OCI-LY1 (cell line): ENCODE measurements at regions not wholly inside any gene's neighbourhood (a gene's known extent, or its start where the extent isn't known, plus 50 kb on each side); places are given as distances from the start of the nearest gene placed in this dataset.

ENCODE experiments used
- H2AFZ ChIP-seq: fragments of 200-600 bp; sonication (generic), shearing (Covaris generic); 2 replicates; pipeline ENCODE4 v1.6.0; 2014; ENCODE audit warnings: antibody characterized with exemption, mild to moderate bottlenecking, low read length
- H3F3A ChIP-seq: fragments of 200-600 bp; sonication (generic), shearing (Covaris generic); 2 replicates; pipeline ENCODE4 v1.6.0; 2014; ENCODE audit warnings: mild to moderate bottlenecking, antibody characterized with exemption, low read length, moderate library complexity; ENCODE audit not compliant: insufficient read depth
- H3K27ac ChIP-seq: fragments of 200-600 bp; sonication (generic); 2 replicates; pipeline ENCODE4 v1.5.1; 2014; ENCODE audit warnings: low read length, mixed run types, mild to moderate bottlenecking, low read depth; ENCODE audit not compliant: poor library complexity, severe bottlenecking
- H3K27me3 ChIP-seq: fragments of 200-600 bp; sonication (generic); 2 replicates; pipeline ENCODE4 v1.6.0; 2014; ENCODE audit warnings: antibody characterized with exemption, mild to moderate bottlenecking, low read length, moderate library complexity; ENCODE audit not compliant: insufficient read depth
- H3K36me3 ChIP-seq: fragments of 200-600 bp; sonication (generic); 2 replicates; pipeline ENCODE4 v1.6.1; 2014; ENCODE audit warnings: mild to moderate bottlenecking, antibody characterized with exemption, low read length, moderate library complexity, mixed read lengths; ENCODE audit not compliant: insufficient read depth
- H3K4me1 ChIP-seq: fragments of 200-600 bp; sonication (generic); 2 replicates; pipeline ENCODE4 v1.5.1; 2014; ENCODE audit warnings: mild to moderate bottlenecking, low read length, moderate library complexity; ENCODE audit not compliant: insufficient read depth, severe bottlenecking
- H3K4me2 ChIP-seq: fragments of 200-600 bp; sonication (generic), shearing (Covaris generic); 2 replicates; pipeline ENCODE4 v1.6.1; 2014; ENCODE audit warnings: low read length
- H3K4me3 ChIP-seq: fragments of 200-600 bp; sonication (generic); 2 replicates; pipeline ENCODE4 v1.5.1; 2014; ENCODE audit warnings: low read length, low read depth, mild to moderate bottlenecking, mixed read lengths; ENCODE audit not compliant: poor library complexity, severe bottlenecking
- H3K79me2 ChIP-seq: fragments of 200-600 bp; shearing (Covaris generic); 2 replicates; pipeline ENCODE4 v1.6.1; 2016; ENCODE audit warnings: mixed run types, low read length, mixed read lengths; ENCODE audit not compliant: insufficient read depth
- H3K9ac ChIP-seq: fragments of 200-600 bp; sonication (generic), shearing (Covaris generic); 2 replicates; pipeline ENCODE4 v1.6.1; 2014; ENCODE audit warnings: mild to moderate bottlenecking, low read length, mixed read lengths
- H3K9me2 ChIP-seq: fragments of 200-600 bp; sonication (generic), shearing (Covaris generic); 2 replicates; pipeline ENCODE4 v1.6.1; 2014; ENCODE audit warnings: low read depth, mild to moderate bottlenecking, low read length, mixed read lengths
- H3K9me3 ChIP-seq: fragments of 200-600 bp; shearing (Covaris generic); 2 replicates; pipeline ENCODE4 v1.6.1; 2014; ENCODE audit warnings: low read length, mixed read lengths
- H4K20me1 ChIP-seq: fragments of 200-600 bp; sonication (generic), shearing (Covaris generic); 2 replicates; pipeline ENCODE4 v1.6.0; 2016; ENCODE audit warnings: mild to moderate bottlenecking, low read length; ENCODE audit not compliant: insufficient read depth
- EZH2 ChIP-seq: fragments of 200-600 bp; sonication (generic), shearing (Covaris generic); IDR thresholded peaks from 2 replicates; pipeline ENCODE4 v1.8.0; 2017; ENCODE audit warnings: borderline replicate concordance, mixed run types, mild to moderate bottlenecking, antibody characterized with exemption, low read length, moderate library complexity, mixed read lengths
- TF ChIP-seq, protein P1 (sequence below): fragments of 200-600 bp; sonication (generic), shearing (Covaris generic); IDR thresholded peaks from 2 replicates; pipeline ENCODE4 v1.5.1; 2017; ENCODE audit warnings: mild to moderate bottlenecking, antibody characterized with exemption, low read length, moderate library complexity, mixed read lengths

DNA sequence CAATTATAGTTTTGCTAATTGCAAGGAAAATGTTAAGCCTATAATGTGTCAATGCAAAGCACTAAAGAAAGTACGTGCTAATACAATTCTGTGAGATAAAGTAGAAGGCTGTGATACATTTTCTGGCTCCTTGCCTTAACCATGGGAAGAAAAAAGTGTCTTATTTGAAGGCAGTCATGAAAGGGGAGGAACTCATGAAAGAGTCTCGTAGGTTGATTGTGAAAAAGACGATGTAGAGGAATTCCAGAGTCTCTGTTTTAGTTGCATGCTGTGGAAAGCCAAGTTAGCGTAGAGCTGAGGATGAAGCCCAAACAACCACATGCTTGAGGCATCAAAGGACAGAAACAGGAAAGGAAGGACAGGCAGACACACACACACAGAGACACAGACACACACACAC, 214.1 kb downstream of the MEIS1 start:
- no peaks in the 10 kb centered on the region for H3K4me1 ChIP-seq
- no peak overlapping the region for H3K9ac ChIP-seq
- no peaks in the 10 kb centered on the region for H3K9me2 ChIP-seq
- no peaks in the 10 kb centered on the region for H3K36me3 ChIP-seq
- H3F3A ChIP-seq = no peaks in the 10 kb centered on the region
- no peak for TF ChIP-seq EZH2
- TF ChIP-seq, protein P1, sequence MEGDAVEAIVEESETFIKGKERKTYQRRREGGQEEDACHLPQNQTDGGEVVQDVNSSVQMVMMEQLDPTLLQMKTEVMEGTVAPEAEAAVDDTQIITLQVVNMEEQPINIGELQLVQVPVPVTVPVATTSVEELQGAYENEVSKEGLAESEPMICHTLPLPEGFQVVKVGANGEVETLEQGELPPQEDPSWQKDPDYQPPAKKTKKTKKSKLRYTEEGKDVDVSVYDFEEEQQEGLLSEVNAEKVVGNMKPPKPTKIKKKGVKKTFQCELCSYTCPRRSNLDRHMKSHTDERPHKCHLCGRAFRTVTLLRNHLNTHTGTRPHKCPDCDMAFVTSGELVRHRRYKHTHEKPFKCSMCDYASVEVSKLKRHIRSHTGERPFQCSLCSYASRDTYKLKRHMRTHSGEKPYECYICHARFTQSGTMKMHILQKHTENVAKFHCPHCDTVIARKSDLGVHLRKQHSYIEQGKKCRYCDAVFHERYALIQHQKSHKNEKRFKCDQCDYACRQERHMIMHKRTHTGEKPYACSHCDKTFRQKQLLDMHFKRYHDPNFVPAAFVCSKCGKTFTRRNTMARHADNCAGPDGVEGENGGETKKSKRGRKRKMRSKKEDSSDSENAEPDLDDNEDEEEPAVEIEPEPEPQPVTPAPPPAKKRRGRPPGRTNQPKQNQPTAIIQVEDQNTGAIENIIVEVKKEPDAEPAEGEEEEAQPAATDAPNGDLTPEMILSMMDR = no peak
- H3K4me3 ChIP-seq = no peak overlapping the region
- no peaks in the 10 kb centered on the region for H3K27me3 ChIP-seq
- H3K79me2 ChIP-seq = no peaks in the 10 kb centered on the region
- no peaks in the 10 kb centered on the region for H4K20me1 ChIP-seq
- no peak overlapping the region for H3K4me2 ChIP-seq
- no peaks in the 10 kb centered on the region for H3K9me3 ChIP-seq
- no peak overlapping the region for H3K27ac ChIP-seq
- H2AFZ ChIP-seq = no peak overlapping the region

DNA sequence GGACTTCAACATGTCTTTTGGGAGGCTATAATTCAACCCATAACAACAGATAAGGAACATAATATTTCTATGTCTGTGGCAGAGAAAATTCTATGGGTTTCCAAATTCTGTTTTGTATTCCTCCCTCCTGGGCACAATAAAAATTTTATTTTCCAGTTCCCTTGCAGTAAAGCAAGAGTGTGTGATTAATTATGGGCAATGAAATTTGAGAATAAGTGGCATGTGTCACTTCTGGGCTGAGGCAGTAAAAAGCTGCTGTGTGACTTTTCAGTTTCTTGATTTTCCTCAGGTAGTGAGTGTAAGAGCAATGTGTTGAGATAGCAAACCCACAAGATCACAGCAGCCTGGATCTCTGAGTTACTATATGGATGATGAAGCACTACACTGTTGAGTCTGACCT, 216.4 kb downstream of the MEIS1 start:
- no peak overlapping the region for H3K4me2 ChIP-seq
- H2AFZ ChIP-seq = no peak overlapping the region
- H3K4me1 ChIP-seq = no peaks in the 10 kb centered on the region
- H4K20me1 ChIP-seq = no peaks in the 10 kb centered on the region
- no peaks in the 10 kb centered on the region for H3K9me2 ChIP-seq
- no peaks in the 10 kb centered on the region for H3K9me3 ChIP-seq
- no peak overlapping the region for H3K9ac ChIP-seq
- no peaks in the 10 kb centered on the region for H3F3A ChIP-seq
- H3K79me2 ChIP-seq = no peaks in the 10 kb centered on the region
- no peak overlapping the region for H3K27ac ChIP-seq
- no peak for TF ChIP-seq EZH2
- TF ChIP-seq, protein P1 = no peak
- H3K27me3 ChIP-seq = no peaks in the 10 kb centered on the region
- no peaks in the 10 kb centered on the region for H3K36me3 ChIP-seq
- no peak overlapping the region for H3K4me3 ChIP-seq

DNA sequence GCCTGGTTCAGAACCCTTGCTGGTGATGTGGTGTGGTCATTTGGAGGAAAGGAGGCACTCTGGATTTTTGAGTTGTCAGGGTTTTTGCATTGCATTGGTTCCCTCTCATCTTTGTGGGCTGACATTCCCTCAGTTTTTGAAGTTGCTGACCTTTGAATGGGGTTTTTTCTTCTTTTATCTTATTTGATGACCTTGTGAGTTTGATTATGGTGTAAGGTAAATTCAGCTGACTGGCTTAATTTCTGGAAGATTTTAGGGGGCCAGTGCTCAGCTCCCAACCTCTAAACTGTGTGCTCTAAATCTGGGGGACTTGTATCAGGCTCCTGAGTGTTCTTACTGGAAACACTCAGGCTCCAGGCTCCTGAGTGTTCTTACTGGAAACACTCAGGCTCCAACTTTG, 225.9 kb downstream of the MEIS1 start:
- Histone ChIP-seq H3K9me3 (no peaks in the 10 kb centered on the region), H2AFZ (no peak overlapping the region), H3K79me2 (no peaks in the 10 kb centered on the region), H3K4me3 (no peak overlapping the region), H3K27me3 (no peaks in the 10 kb centered on the region), H3K4me2 (no peak overlapping the region), H3K27ac (no peak overlapping the region), H3F3A (no peaks in the 10 kb centered on the region), H3K9ac (no peak overlapping the region), H3K9me2 (no peaks in the 10 kb centered on the region), H3K4me1 (no peaks in the 10 kb centered on the region), H4K20me1 (no peaks in the 10 kb centered on the region), H3K36me3 (no peaks in the 10 kb centered on the region)
- TF ChIP-seq EZH2 = no peak
- TF ChIP-seq, protein P1 = no peak
